Stomach smooth muscle (tissue), 2 donors: ENCODE measurements at regions not wholly inside any gene's neighbourhood (a gene's known extent, or its start where the extent isn't known, plus 50 kb on each side); places are given as distances from the start of the nearest gene placed in this dataset.
"Not testable (repeated sequence)": the region's sequence is repeated elsewhere in the genome, so short reads cannot be mapped to it uniquely, and the experiment has no call there.

Source experiments
- H3K27ac ChIP-seq: one replicate; pipeline ENCODE4 v1.7.0; 2013; ENCODE audit warnings: mild to moderate bottlenecking, low read length, inconsistent platforms
- H3K27me3 ChIP-seq, 2 donors: one replicate each; pipeline ENCODE4 v1.7.0; 2013; ENCODE audit warnings: low read length in 2 of 2; ENCODE audit not compliant: insufficient read depth in 2 of 2, control insufficient read depth in 1 of 2
- H3K36me3 ChIP-seq, 2 donors: one replicate each; pipeline ENCODE4 v1.7.0; 2013; ENCODE audit warnings: low read length in 2 of 2; ENCODE audit not compliant: control insufficient read depth in 2 of 2, insufficient read depth in 2 of 2
- H3K4me1 ChIP-seq: one replicate; pipeline ENCODE4 v1.7.0; 2013; ENCODE audit warnings: low read length; ENCODE audit not compliant: control insufficient read depth, insufficient read depth
- H3K4me3 ChIP-seq, 2 donors: one replicate each; pipeline ENCODE4 v1.7.0; 2013; ENCODE audit warnings: low read length in 2 of 2
- H3K9ac ChIP-seq, 2 donors: one replicate each; pipeline ENCODE4 v1.7.0; 2013; ENCODE audit warnings: low read length in 2 of 2, mild to moderate bottlenecking in 1 of 2
- H3K9me3 ChIP-seq, 2 donors: one replicate each; pipeline ENCODE4 v1.7.0; 2013; ENCODE audit warnings: low read length in 2 of 2; ENCODE audit not compliant: control insufficient read depth in 2 of 2
- donor health status: healthy.
- donor health status: Pancreatic carcinoma.

- H3K27me3 ChIP-seq, H3K4me1 ChIP-seq, H3K9me3 ChIP-seq, H3K9ac ChIP-seq, H3K27ac ChIP-seq, H3K4me3 ChIP-seq, H3K36me3 ChIP-seq: not testable (repeated sequence)
These were observed 188.4 kb downstream of the NPIPA8 start for GRCh38 chr16:18148132-18148531.

- not testable (repeated sequence) for H3K27me3 ChIP-seq, H3K4me3 ChIP-seq, H3K27ac ChIP-seq, H3K4me1 ChIP-seq, H3K36me3 ChIP-seq, H3K9ac ChIP-seq, H3K9me3 ChIP-seq
These were observed 189.9 kb downstream of the NPIPA8 start for GRCh38 chr16:18146601-18147142.

GRCh38 chr16:18142066-18142465 is 194.5 kb downstream of the NPIPA8 start:
- H3K9me3 ChIP-seq, H3K9ac ChIP-seq, H3K4me1 ChIP-seq, H3K36me3 ChIP-seq, H3K27me3 ChIP-seq, H3K27ac ChIP-seq, H3K4me3 ChIP-seq: not testable (repeated sequence)

GRCh38 chr16:18136288-18136687 is 200.2 kb downstream of the NPIPA8 start:
- H3K9ac ChIP-seq, H3K4me1 ChIP-seq, H3K36me3 ChIP-seq, H3K27ac ChIP-seq, H3K4me3 ChIP-seq, H3K9me3 ChIP-seq, H3K27me3 ChIP-seq: not testable (repeated sequence)

GRCh38 chr16:18135024-18135423 is 201.5 kb downstream of the NPIPA8 start:
- not testable (repeated sequence) for H3K9ac ChIP-seq, H3K36me3 ChIP-seq, H3K9me3 ChIP-seq, H3K27ac ChIP-seq, H3K4me3 ChIP-seq, H3K27me3 ChIP-seq, H3K4me1 ChIP-seq

GRCh38 chr16:18131587-18131986 is 204.9 kb downstream of the NPIPA8 start:
- not testable (repeated sequence) for H3K27me3 ChIP-seq, H3K36me3 ChIP-seq, H3K4me1 ChIP-seq, H3K9me3 ChIP-seq, H3K27ac ChIP-seq, H3K4me3 ChIP-seq, H3K9ac ChIP-seq

GRCh38 chr16:18130478-18131120 is 205.9 kb downstream of the NPIPA8 start:
- H3K9me3 ChIP-seq, H3K36me3 ChIP-seq, H3K4me1 ChIP-seq, H3K9ac ChIP-seq, H3K27ac ChIP-seq, H3K4me3 ChIP-seq, H3K27me3 ChIP-seq: not testable (repeated sequence)

GRCh38 chr16:18127033-18127432 is 209.5 kb downstream of the NPIPA8 start:
- not testable (repeated sequence) for H3K4me3 ChIP-seq, H3K36me3 ChIP-seq, H3K27me3 ChIP-seq, H3K9ac ChIP-seq, H3K4me1 ChIP-seq, H3K9me3 ChIP-seq, H3K27ac ChIP-seq

- H3K27me3 ChIP-seq, H3K9me3 ChIP-seq, H3K4me1 ChIP-seq, H3K9ac ChIP-seq, H3K27ac ChIP-seq, H3K36me3 ChIP-seq, H3K4me3 ChIP-seq: not testable (repeated sequence)
These were observed 217.4 kb downstream of the NPIPA8 start for GRCh38 chr16:18119092-18119491.

GRCh38 chr16:18118684-18119083 is 217.9 kb downstream of the NPIPA8 start:
- not testable (repeated sequence) for H3K9ac ChIP-seq, H3K27me3 ChIP-seq, H3K4me3 ChIP-seq, H3K9me3 ChIP-seq, H3K27ac ChIP-seq, H3K4me1 ChIP-seq, H3K36me3 ChIP-seq

GRCh38 chr16:18118071-18118470 is 218.5 kb downstream of the NPIPA8 start:
- not testable (repeated sequence) for H3K4me1 ChIP-seq, H3K4me3 ChIP-seq, H3K9me3 ChIP-seq, H3K27ac ChIP-seq, H3K27me3 ChIP-seq, H3K36me3 ChIP-seq, H3K9ac ChIP-seq
